Left ventricle myocardium superior (tissue), 1 donor: ENCODE measurements at regions not wholly inside any gene's neighbourhood (a gene's known extent, or its start where the extent isn't known, plus 50 kb on each side); places are given as distances from the start of the nearest gene placed in this dataset.

Experiments
- ATAC-seq: fragments of 200-7000 bp; cut with Tn5 transposase; one replicate; pipeline ENCODE4 v1.9.1; 2020; ENCODE audit warnings: mild to moderate bottlenecking, moderate library complexity
- DNase-seq: peaks from one replicate; pipeline ENCODE4 v3.0.0-alpha.2; 2020
- intact Hi-C: fragments of 100-400 bp; cut with micrococcal nuclease; formaldehyde crosslinking; loops from one replicate; pipeline ENCODE4 v1.11.0; 2022
- donor health status: DM: no; HTN: yes; CAD: no; lungs with severe emphysema.

DNA sequence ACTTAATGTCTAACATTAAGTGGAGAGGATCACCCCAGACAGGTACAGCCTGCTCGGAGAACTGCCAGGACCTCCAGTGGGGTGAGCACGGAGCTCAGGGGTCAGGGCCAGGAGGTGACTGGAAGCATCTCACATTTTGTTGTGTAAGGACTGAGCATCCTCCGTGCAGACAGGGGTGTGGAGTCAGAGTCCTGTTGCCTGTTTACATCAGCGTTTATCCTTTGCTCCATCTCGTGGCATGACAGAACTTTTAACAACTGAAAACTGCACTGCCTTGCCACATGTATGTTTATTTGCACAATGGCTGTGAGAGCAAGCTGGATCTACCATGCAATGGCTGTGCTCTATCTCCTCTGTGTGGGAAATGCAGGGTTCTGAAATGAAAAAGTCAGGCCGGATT, 175.4 kb upstream of the AKR1E2 start:
- ATAC-seq (peak; percentile 32), DNase-seq (no peak)
- intact Hi-C loops: loop anchor here (10.0 kb wide), 2 partner anchors 136 to 876 kb away; no protein-coding TSS in a partner anchor

DNA sequence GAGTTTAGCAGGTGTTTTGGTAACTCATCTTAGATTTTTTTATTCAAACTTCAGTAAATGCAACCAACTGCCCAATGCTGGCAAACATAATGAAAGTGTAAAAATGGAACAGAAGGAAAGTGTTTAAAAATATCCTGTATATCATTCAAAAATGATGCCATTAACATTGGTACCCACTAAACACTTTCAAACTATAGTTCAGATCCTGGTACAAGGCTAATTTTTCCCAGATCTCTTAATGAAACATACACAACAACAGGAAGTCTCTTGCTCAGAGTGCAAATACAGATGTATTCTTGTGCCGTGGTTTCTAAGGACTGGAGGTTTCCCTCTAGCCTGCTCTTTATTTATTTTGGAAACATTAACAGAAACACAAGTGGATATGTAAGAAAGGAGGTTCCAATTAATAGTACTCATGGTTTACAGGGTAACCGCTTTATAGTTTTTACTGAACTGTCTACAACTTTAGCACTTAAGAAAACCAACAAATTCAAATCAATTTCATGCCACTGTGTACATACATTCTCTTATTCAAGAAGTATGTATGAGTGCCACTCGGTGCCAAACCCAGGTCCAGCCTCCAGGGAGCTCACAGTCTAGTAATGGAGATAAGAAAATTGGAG, 176.0 kb upstream of the AKR1E2 start:
- intact Hi-C loops: loop anchor here (10.0 kb wide), 2 partner anchors 135 to 875 kb away; no protein-coding TSS in a partner anchor
- ATAC-seq: peak; percentile 78
- no peak for DNase-seq

DNA sequence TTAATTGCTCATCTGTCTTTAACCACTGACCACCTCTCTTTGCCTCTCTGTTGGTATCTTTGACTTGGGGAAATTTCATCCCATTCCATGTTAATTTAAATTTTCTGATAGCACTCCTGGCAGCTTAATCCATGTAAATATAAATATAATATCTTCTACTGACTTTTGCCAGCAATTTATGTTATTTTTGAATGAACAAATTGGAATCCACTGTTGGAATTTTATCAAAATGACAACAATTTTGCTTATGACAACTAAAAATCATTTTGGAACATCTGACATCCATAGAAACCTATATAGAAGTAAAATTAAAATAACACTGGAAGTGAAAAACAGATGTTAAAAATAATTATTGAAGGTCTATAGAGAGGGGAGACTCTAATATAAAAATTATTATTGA, 176.5 kb upstream of the AKR1E2 start:
- ATAC-seq (no peak), DNase-seq (no peak)
- intact Hi-C loops: no loop called here

DNA sequence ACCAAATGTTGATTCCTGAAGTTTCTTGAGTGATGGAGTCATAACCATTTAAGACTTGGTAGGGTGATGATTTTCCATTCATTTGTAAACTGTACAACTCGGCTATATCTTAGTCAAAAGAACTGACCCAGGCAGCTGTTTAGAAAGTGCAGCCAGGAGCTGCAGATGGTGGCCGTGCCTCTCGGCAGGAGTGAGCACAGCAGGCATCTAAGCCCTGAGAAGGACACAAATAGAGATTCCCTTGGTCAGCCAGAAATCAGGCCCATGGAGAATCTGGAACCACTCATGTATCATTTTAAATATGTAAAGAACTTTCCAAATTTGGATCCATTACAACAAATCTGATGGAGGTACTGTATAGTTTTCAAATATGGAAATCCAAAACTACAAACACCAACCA, 177.0 kb upstream of the AKR1E2 start:
- DNase-seq (no peak), ATAC-seq (peak; percentile 66)
- intact Hi-C loops: no loop called here

DNA sequence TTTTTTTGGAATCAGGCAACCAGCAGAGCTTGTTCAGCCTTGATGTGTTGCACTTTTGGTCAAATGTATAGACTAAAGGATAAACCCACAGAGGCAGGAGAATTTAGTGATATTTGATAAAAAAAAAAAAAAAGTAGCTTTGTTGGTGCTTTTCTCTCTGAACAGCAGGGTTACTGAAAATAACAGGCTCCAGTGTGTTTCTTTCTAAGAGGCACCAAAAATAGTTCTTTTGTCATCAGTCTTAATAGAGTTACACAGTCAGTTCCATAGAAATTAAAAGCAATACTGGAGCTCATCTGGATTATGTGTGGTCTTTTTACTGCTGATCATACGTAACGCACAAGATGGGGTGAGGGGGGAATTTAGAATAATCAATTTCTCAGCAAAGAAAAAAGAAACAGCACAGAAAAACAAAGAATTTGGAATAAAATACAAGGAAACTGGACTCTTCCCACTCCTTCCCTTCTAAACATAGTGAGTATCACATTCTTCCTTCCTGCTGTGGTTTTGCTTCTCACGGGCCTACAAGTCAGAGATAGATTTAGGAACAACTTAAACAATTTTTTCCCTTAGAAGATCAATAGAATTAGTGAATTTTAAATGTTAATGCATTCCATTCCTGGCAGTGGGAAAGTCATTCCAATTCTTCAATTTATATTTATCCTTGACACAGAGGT, 178.8 kb upstream of the AKR1E2 start:
- intact Hi-C loops: no loop called here
- ATAC-seq: peak; percentile 29
- DNase-seq: no peak

DNA sequence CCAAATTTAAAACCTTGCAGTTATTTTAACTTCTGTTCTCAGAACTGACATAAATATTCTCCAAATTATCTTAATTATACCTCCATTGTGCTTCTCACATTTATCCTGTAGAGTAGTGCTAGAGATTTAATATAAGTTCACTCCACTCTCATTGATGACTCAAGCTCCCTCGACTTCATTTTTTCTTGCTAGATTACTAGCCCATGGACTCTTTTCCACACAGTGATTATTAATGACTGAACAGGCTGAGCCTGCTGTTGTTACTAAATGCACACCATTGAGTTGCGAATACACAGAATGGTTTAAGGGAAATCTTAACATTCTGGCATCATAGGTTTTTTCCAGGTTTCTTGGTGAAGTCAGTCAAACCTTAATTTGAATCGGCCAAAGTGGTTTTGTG, 179.5 kb upstream of the AKR1E2 start:
- intact Hi-C loops: no loop called here
- DNase-seq (no peak), ATAC-seq (no peak)

DNA sequence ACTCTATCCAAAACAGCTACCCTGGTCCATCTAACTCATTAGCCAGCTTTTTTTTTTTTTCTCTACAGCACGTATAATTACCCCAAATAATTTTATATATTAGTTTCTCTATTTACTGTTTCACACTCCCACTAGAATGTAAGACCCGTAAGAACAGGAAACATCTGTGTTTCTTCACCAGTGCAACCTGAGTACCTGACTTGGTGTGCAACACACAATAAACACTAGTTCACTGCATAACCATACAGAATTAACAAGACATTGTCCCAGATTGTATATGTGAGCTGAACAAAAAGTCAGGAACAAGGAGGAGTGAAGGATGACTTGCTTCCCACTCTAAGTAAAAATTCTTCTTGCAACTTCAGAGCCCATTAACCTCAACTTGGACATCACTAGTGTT, 180.2 kb upstream of the AKR1E2 start:
- ATAC-seq: no peak
- DNase-seq: no peak
- intact Hi-C loops: no loop called here

DNA sequence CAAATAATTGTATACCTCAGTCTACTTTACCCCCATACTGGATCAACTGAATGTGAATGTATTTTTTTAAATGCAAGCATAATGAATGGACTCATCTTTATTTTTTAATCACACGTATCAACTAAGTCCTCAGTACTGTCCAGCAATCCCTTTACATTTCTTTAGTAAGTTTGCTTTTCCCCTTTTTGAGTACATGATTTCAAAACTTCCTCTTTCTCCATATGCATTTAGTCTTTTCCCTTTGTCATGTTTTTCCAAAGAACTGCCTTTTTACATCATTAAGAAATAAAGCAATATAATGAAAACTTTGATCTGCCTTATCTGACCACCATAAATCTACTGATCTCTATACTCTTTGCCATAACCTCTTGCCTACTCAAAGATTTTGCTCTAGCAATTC, 182.5 kb upstream of the AKR1E2 start:
- intact Hi-C loops: no loop called here
- DNase-seq: no peak
- no peak for ATAC-seq

DNA sequence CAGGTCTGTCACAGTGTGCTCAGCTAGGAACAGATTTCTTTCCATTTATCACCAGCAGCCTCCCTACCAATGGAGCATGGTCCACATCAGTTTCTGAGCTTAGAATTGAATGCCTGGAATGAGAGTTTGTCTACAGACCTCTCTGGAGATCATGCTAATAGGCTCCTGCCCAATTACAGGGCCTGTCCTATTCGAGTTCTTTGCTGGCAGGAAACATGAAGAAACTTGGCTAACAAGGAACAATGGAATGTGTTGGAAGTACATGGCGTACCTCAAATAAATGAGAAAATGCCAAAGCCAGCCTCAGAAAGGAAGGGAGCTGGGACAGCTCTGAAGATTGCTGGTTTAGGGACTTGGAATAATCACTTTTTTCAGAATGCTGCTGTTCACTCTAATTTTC, 186.0 kb upstream of the AKR1E2 start:
- intact Hi-C loops: no loop called here
- DNase-seq (no peak), ATAC-seq (peak; percentile 88)

DNA sequence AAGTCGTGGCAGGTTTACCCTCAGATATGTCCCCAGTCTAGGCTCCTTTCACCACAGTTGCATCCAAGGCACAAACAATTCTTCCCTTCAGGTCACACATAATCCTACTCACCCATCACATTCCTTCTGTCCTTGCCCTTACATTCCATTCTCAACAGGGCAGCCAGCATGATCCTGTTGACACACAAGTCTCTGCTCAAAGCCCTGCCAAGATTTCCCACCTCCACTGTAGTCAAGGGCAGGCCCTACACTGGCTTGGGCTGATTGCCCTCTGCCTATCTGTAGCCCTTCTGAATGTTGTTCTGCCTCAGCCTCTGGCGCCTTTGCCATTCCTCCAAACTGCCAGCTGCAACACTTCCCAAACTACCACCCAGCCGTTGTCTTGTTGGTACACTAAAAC, 187.9 kb upstream of the AKR1E2 start:
- intact Hi-C loops: no loop called here
- ATAC-seq: peak; percentile 93
- peak; percentile 72 for DNase-seq

DNA sequence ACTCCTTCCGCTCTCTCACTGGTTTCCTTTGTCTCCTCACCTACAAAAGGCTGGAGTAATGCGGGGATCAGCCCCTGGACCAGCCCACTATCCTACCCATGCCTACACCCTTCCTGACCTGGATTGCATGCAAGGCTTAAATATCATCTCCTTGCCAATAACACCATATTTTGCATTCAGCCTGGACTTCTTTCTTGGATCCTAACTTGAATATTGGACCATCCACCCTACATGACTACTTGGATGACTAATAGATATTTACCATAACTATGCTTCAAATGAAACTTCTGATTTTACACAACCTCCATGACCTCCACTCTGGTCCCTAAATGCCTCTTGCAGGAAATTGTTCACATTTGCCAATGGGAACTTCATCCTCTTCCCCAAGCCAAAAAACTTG, 188.3 kb upstream of the AKR1E2 start:
- ATAC-seq: no peak
- no peak for DNase-seq
- intact Hi-C loops: no loop called here

DNA sequence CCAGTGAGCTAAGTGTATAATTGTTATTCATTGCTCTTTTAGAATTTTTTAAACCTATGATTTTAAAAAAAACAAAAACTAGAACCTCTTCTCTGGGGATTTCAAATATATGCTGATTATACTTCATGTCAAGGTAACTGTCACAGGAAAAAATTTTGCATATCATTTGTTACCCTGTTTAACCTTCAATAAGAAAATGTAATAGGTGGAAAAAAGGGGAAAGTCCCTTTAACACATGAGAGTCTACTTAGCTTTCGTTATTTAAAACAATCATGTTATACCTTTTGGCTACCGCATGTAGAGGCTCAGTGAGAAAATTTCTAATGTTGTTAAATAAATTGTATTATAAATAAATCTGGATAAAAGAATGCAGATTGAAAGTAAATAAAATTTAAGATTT, 190.1 kb upstream of the AKR1E2 start:
- ATAC-seq (no peak), DNase-seq (no peak)
- intact Hi-C loops: no loop called here

DNA sequence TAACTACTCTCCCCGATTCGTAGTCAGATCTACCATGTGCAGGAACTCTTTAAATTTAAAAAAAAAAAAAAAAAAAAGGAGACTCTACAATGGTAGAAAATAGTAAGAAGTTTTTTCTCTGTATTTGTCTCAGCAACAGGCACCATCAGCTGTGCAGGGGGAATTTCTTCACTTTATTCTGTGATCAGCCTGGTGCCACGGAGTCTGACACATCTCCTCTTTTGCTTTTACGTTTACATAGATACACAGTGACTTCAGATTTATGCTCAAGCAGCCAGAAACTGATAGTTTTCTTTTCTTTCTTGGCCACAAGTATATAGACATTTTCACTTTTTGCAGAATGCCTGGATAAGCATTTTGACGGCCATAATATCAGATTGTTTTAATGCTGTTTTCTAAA, 190.6 kb upstream of the AKR1E2 start:
- DNase-seq: no peak
- intact Hi-C loops: no loop called here
- ATAC-seq: no peak

DNA sequence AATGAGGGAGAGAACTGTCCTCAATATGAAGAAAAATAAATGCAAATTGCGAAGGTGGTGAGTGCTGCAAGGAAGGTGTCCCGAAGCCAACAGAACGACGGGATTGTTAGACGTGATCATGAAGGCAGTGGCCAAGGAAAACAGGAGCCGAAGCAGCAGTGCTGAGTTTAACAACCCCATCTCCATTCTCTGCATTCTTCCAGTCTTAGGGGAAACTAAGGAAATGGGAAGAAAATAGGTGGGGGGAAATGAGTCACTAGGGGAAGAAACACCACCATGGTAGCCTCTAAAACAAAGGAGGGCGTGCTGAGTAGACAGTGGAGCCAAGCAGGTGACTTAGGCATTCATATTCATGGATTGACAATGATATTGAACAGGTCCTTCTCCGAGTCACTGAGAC, 192.2 kb upstream of the AKR1E2 start:
- no peak for ATAC-seq
- DNase-seq: no peak
- intact Hi-C loops: no loop called here

DNA sequence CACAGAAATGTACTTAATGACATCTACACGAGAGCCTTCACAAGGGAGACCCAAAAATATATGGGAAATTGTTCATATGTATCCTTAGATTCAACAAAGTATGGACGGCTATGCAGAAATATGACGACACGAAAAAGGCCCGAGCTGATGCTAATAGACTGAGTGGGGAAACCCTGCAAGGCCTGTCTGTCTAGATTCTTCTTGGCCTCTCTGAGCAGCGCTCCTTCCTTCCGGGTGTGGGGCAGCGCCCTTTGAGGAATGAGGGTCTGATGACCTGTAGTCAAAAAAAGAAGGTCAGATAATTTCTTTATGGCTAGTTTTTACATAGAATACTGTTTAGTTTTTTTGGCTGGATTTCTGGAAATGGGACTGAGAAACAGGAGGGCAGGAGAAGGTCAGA, 192.8 kb upstream of the AKR1E2 start:
- no peak for ATAC-seq
- intact Hi-C loops: no loop called here
- no peak for DNase-seq

DNA sequence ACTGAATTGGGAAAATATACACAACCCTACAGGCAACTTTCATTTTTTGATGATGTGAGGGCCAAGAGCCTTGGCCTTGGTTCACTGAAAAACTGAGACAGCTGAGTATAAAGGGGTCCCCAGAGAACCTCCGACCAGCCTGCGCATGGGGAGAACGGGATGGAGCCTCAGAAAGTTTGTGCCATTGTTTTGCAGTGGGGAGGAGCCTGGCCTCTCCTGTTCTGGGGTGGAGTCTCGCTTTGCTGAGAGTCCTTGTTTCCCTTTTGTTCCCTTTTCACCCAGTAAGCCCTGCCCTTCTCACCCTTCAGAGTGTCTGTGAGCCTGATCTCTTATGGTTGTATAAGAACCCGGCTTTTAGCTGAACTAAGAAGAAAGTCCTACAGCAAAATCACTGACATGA, 193.2 kb upstream of the AKR1E2 start:
- ATAC-seq (peak; percentile 47), DNase-seq (no peak)
- intact Hi-C loops: no loop called here

DNA sequence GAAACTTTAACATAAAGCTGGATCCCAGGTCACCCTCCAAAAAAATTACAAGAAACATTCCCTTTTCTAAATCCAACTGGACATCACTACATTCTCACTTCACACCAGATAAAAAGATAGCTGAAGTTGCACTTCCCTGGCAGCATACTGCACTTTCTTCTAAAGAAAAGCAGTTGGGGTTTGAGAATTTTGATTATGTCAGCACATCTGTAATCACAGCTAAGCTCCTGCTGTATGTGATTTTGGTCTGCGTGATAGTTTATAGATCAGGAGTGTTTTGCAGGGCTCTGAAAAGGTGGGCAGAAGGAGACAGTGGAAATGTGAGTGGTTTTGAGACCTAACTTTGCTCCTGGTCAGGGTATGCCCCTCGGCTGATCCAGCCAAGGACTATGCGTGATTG, 199.1 kb upstream of the AKR1E2 start:
- intact Hi-C loops: no loop called here
- ATAC-seq: no peak

DNA sequence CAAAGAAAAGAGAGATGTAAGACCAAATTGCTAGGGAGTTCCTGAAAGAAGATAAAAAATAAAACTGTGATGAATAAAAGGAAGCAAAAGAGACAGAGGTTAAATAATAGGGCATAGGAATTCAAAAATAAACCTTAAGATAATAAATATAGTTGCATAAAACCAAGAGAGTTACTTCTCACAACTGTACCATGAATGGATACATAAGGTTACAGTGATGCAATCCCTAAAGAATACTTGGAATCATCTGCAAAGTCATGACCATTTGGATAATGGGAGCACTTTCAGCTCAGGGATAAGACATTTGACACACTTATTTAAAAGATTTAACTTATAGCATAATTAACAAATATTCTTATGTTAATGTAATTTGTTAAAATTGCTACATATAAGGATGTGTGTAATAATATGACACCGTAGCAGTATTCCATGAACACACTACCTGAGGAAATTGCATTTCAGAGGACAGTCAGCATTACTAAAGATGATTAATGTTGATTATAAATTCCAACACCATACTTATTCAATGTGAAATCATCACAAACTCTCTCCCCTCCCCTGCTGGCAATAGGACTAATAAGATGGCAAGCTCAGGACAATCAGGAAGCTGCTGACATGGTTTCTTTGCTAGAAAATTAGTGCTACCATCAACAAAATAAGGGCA, 202.1 kb upstream of the AKR1E2 start:
- DNase-seq: no peak
- intact Hi-C loops: no loop called here
- no peak for ATAC-seq

More for the DNA sequence above, 199.1 kb upstream of the AKR1E2 start:
- no peak for DNase-seq

DNA sequence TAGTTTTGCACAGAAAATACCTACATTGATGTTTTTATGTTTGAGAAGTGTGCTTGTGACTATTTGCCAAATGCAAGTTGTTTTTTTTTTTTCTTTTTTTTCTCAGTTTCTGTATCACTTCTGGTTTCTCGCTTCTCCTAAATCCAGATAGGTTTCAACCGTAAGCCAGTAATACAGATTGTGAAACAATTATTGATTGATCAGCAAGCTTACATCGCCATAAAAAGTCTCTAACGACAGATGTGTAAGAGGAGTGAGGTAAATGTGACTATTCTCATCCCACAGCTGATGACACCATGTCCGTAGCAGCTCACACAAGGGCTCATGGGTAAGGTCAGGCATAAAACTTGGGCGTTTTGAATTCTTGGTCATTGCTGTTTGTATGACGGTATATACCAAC, 202.8 kb upstream of the AKR1E2 start:
- intact Hi-C loops: no loop called here
- DNase-seq (no peak), ATAC-seq (no peak)

DNA sequence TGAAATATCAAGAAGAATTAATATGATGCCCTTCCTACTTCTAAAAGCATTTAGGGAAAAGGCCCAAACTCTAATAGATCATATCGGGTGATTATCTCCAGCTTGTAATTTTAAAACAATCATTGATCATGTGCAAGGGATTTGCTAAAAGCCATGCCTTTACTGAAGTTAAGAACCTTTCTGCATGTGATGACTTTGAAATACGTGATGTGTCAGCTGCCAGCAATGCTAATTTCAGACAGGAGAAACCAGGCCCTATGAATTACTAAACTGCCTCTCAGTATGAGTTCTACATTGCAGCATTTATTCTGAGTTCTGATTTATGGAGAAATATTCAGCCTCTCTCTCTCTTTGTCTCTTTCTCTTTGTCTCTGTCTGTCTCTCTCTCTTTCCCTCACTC, 203.6 kb upstream of the AKR1E2 start:
- intact Hi-C loops: no loop called here
- no peak for DNase-seq
- no peak for ATAC-seq

DNA sequence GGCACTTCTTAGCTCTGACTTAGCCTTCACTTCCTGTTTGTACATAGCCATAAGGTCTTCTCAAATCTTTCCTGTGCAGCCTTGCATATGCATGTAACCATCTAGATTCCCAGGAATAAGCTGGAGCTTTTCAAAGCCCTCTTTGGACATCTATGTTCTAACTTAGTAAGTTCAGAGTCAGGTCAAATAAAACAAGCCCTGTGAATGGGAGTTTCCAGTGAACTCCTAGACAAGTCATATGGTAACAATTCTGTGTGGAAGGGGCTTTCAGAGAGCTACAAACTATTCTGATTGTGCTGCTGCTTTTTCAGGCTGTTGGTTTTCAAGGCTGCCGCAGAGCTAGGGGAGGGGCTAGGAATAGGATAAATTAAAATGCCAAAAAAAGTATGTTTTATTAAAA, 208.4 kb upstream of the AKR1E2 start:
- intact Hi-C loops: no loop called here
- ATAC-seq (no peak), DNase-seq (no peak)
